Activated CD4-positive, alpha-beta T cell treated with anti-CD3 and anti-CD28 coated beads for 36 hours (primary cell): ENCODE measurements at regions not wholly inside any gene's neighbourhood (a gene's known extent, or its start where the extent isn't known, plus 50 kb on each side); places are given as distances from the start of the nearest gene placed in this dataset.

ENCODE experiments used
- ATAC-seq: fragments of 200-7000 bp; cut with Tn5 transposase; one replicate; pipeline ENCODE4 v1.10.0; 2021; ENCODE audit warnings: mild to moderate bottlenecking, moderate library complexity
- CTCF ChIA-PET: fragments of 350-600 bp; sonication (Branson Sonifier 250); formaldehyde crosslinking; loops from one replicate; lab custom pipeline; 2021; ENCODE audit warnings: antibody characterized with exemption; lab: Charles Lee
- POLR2A ChIA-PET: fragments of 350-600 bp; sonication (Branson Sonifier 250); formaldehyde crosslinking; loops from one replicate; lab custom pipeline; 2021; ENCODE audit warnings: antibody characterized with exemption, inconsistent platforms; lab: Charles Lee
- DNase-seq: peaks from one replicate; pipeline ENCODE4 v3.0.0-alpha.2; 2020
- H3K27ac Mint-ChIP-seq: one replicate; pipeline ENCODE4 v1.8.0; 2021; ENCODE audit warnings: mixed read lengths
- H3K27me3 Mint-ChIP-seq: one replicate; pipeline ENCODE4 v1.8.0; 2021; ENCODE audit warnings: mixed read lengths
- H3K36me3 Mint-ChIP-seq: one replicate; pipeline ENCODE4 v1.8.0; 2021; ENCODE audit warnings: low read depth, mixed read lengths
- H3K4me1 Mint-ChIP-seq: one replicate; pipeline ENCODE4 v1.8.0; 2021; ENCODE audit warnings: mixed read lengths
- H3K4me3 Mint-ChIP-seq: one replicate; pipeline ENCODE4 v1.8.0; 2021; ENCODE audit warnings: mild to moderate bottlenecking, moderate library complexity, mixed read lengths
- H3K9me3 Mint-ChIP-seq: one replicate; pipeline ENCODE4 v1.8.0; 2021; ENCODE audit warnings: low read depth, mixed read lengths
- intact Hi-C, 2 experiments: fragments of 100-400 bp; cut with DNase I in 1 of 2; cut with micrococcal nuclease in 1 of 2; formaldehyde crosslinking; loops; one replicate each; pipeline versions ENCODE4 v1.14.2 to v1.15.1; 2022 to 2024; cut with DNase I, micrococcal nuclease

- Mint-ChIP-seq H3K36me3 (peaks cover 6% of the 10 kb centered on the region), H3K4me1 (peaks cover 46% of the 10 kb centered on the region), H3K9me3 (peaks cover 16% of the 10 kb centered on the region), H3K27ac (no peak overlapping the region), H3K4me3 (no peak overlapping the region), H3K27me3 (no peaks in the 10 kb centered on the region)
- ChIA-PET CTCF (interaction anchor here (0.7 to 0.9 kb wide), 2 partner anchors 21 to 99 kb away, joined by 3 read pairs; no protein-coding TSS in a partner anchor), POLR2A (no interaction called here)
- ATAC-seq (no peak), DNase-seq (no peak)
- intact Hi-C loops = no loop called here
Measured at GRCh38 chr6:105779110-105779509, 307.0 kb upstream of the PRDM1 start.

- Mint-ChIP-seq H3K27ac (no peak overlapping the region), H3K4me3 (no peak overlapping the region), H3K4me1 (peaks cover 15% of the 10 kb centered on the region), H3K9me3 (peaks cover 13% of the 10 kb centered on the region), H3K27me3 (no peaks in the 10 kb centered on the region), H3K36me3 (peaks cover 5% of the 10 kb centered on the region)
- POLR2A ChIA-PET = no interaction called here
- intact Hi-C loops = no loop called here
- CTCF ChIA-PET = interaction anchor here (0.7 to 0.9 kb wide), 2 partner anchors 13 to 286 kb away, joined by 3 read pairs; no protein-coding TSS in a partner anchor
- DNase-seq (no peak), ATAC-seq (no peak)
Measured at GRCh38 chr6:105775095-105775494, 311.0 kb upstream of the PRDM1 start.

GRCh38 chr6:105774247-105774646 is 311.9 kb upstream of the PRDM1 start:
- Mint-ChIP-seq H3K27me3 (no peaks in the 10 kb centered on the region), H3K36me3 (peaks cover 5% of the 10 kb centered on the region), H3K4me1 (peaks cover 6% of the 10 kb centered on the region), H3K27ac (no peak overlapping the region), H3K9me3 (peaks cover 13% of the 10 kb centered on the region), H3K4me3 (no peak overlapping the region)
- DNase-seq (no peak), ATAC-seq (no peak)
- POLR2A ChIA-PET = no interaction called here
- CTCF ChIA-PET = interaction anchor here (0.7 to 0.8 kb wide), 2 partner anchors 31 to 285 kb away, joined by 3 read pairs; no protein-coding TSS in a partner anchor
- intact Hi-C loops = no loop called here

GRCh38 chr6:105771313-105771970 is 314.7 kb upstream of the PRDM1 start:
- ATAC-seq (no peak), DNase-seq (no peak)
- Mint-ChIP-seq H3K4me3 (no peak overlapping the region), H3K4me1 (no peaks in the 10 kb centered on the region), H3K27me3 (no peaks in the 10 kb centered on the region), H3K9me3 (peaks cover 13% of the 10 kb centered on the region), H3K36me3 (peaks cover 5% of the 10 kb centered on the region), H3K27ac (no peak overlapping the region)
- intact Hi-C loops = no loop called here
- CTCF ChIA-PET = interaction anchor here (1.4 kb wide), 1 partner anchor 9 kb away, joined by 4 read pairs; no protein-coding TSS in a partner anchor
- POLR2A ChIA-PET = interaction anchor here (0.6 kb wide), 1 partner anchor 406 kb away, joined by 3 read pairs; no protein-coding TSS in a partner anchor

GRCh38 chr6:105769987-105770386 is 316.1 kb upstream of the PRDM1 start:
- no peaks in the 10 kb centered on the region for H3K4me1 Mint-ChIP-seq
- intact Hi-C loops = no loop called here
- CTCF ChIA-PET = no interaction called here
- peaks cover 5% of the 10 kb centered on the region for H3K9me3 Mint-ChIP-seq
- POLR2A ChIA-PET = no interaction called here
- H3K27ac Mint-ChIP-seq = no peak overlapping the region
- H3K4me3 Mint-ChIP-seq = no peak overlapping the region
- DNase-seq (no peak), ATAC-seq (no peak)
- H3K27me3 Mint-ChIP-seq = peaks cover 2% of the 10 kb centered on the region
- no peaks in the 10 kb centered on the region for H3K36me3 Mint-ChIP-seq

- DNase-seq = no peak
- ChIA-PET CTCF (interaction anchor here (0.6 kb wide), 1 partner anchor 158 kb away, joined by 3 read pairs; no protein-coding TSS in a partner anchor), POLR2A (no interaction called here)
- ATAC-seq = no peak
- intact Hi-C loops = no loop called here
- H3K4me3 Mint-ChIP-seq = no peak overlapping the region
- peaks cover under 1% of the 10 kb centered on the region for H3K9me3 Mint-ChIP-seq
- no peaks in the 10 kb centered on the region for H3K36me3 Mint-ChIP-seq
- no peak overlapping the region for H3K27ac Mint-ChIP-seq
- no peaks in the 10 kb centered on the region for H3K4me1 Mint-ChIP-seq
- peaks cover 3% of the 10 kb centered on the region for H3K27me3 Mint-ChIP-seq
Measured at GRCh38 chr6:105769197-105769596, 316.9 kb upstream of the PRDM1 start.

- no peak for ATAC-seq
- H3K4me3 Mint-ChIP-seq = no peak overlapping the region
- no peak for DNase-seq
- no peak overlapping the region for H3K27ac Mint-ChIP-seq
- CTCF ChIA-PET = no interaction called here
- peaks cover 3% of the 10 kb centered on the region for H3K27me3 Mint-ChIP-seq
- POLR2A ChIA-PET = no interaction called here
- intact Hi-C loops = no loop called here
- no peaks in the 10 kb centered on the region for H3K9me3 Mint-ChIP-seq
- H3K4me1 Mint-ChIP-seq = no peaks in the 10 kb centered on the region
- H3K36me3 Mint-ChIP-seq = no peaks in the 10 kb centered on the region
Measured at GRCh38 chr6:105767541-105767940, 318.6 kb upstream of the PRDM1 start.

GRCh38 chr6:105765239-105765638 is 320.9 kb upstream of the PRDM1 start:
- no peak for ATAC-seq
- Mint-ChIP-seq H3K4me3 (no peak overlapping the region), H3K36me3 (no peaks in the 10 kb centered on the region), H3K27ac (no peak overlapping the region), H3K27me3 (peaks cover 3% of the 10 kb centered on the region), H3K4me1 (no peaks in the 10 kb centered on the region), H3K9me3 (no peaks in the 10 kb centered on the region)
- ChIA-PET POLR2A (interaction anchor here (0.6 kb wide), 1 partner anchor 222 kb away, joined by 3 read pairs; no protein-coding TSS in a partner anchor), CTCF (no interaction called here)
- intact Hi-C loops = no loop called here
- DNase-seq = no peak

- no peaks in the 10 kb centered on the region for H3K9me3 Mint-ChIP-seq
- POLR2A ChIA-PET = no interaction called here
- ATAC-seq = no peak
Measured at GRCh38 chr6:105764315-105764714, 321.8 kb upstream of the PRDM1 start.

GRCh38 chr6:105763866-105764265 is 322.3 kb upstream of the PRDM1 start:
- no peak for DNase-seq
- ChIA-PET CTCF (no interaction called here), POLR2A (no interaction called here)
- ATAC-seq = no peak
- no peaks in the 10 kb centered on the region for H3K9me3 Mint-ChIP-seq
- H3K4me3 Mint-ChIP-seq = no peak overlapping the region
- H3K27ac Mint-ChIP-seq = no peak overlapping the region
- H3K36me3 Mint-ChIP-seq = no peaks in the 10 kb centered on the region
- intact Hi-C loops = no loop called here
- H3K4me1 Mint-ChIP-seq = peaks cover 3% of the 10 kb centered on the region
- peaks cover 3% of the 10 kb centered on the region for H3K27me3 Mint-ChIP-seq

More at GRCh38 chr6:105764315-105764714, 321.8 kb upstream of the PRDM1 start:
- DNase-seq = no peak
- peaks cover 3% of the 10 kb centered on the region for H3K27me3 Mint-ChIP-seq
- CTCF ChIA-PET = no interaction called here
- no peaks in the 10 kb centered on the region for H3K36me3 Mint-ChIP-seq
- no peak overlapping the region for H3K4me3 Mint-ChIP-seq
- no peak overlapping the region for H3K27ac Mint-ChIP-seq
- intact Hi-C loops = no loop called here
- peaks cover 3% of the 10 kb centered on the region for H3K4me1 Mint-ChIP-seq

GRCh38 chr6:105760746-105761145 is 325.4 kb upstream of the PRDM1 start:
- H3K27me3 Mint-ChIP-seq = peaks cover 8% of the 10 kb centered on the region
- H3K4me1 Mint-ChIP-seq = peaks cover 16% of the 10 kb centered on the region
- ChIA-PET POLR2A (no interaction called here), CTCF (no interaction called here)
- no peaks in the 10 kb centered on the region for H3K36me3 Mint-ChIP-seq
- DNase-seq = no peak
- H3K27ac Mint-ChIP-seq = no peak overlapping the region
- ATAC-seq = no peak
- no peaks in the 10 kb centered on the region for H3K9me3 Mint-ChIP-seq
- intact Hi-C loops = no loop called here
- H3K4me3 Mint-ChIP-seq = no peak overlapping the region

GRCh38 chr6:105759946-105760345 is 326.2 kb upstream of the PRDM1 start:
- Mint-ChIP-seq H3K4me1 (peaks cover 18% of the 10 kb centered on the region), H3K4me3 (no peak overlapping the region), H3K27me3 (peaks cover 6% of the 10 kb centered on the region), H3K9me3 (no peaks in the 10 kb centered on the region), H3K27ac (no peak overlapping the region), H3K36me3 (no peaks in the 10 kb centered on the region)
- no peak for ATAC-seq
- ChIA-PET POLR2A (no interaction called here), CTCF (no interaction called here)
- intact Hi-C loops = no loop called here
- no peak for DNase-seq
